A673 (cell line): ENCODE measurements at regions not wholly inside any gene's neighbourhood (a gene's known extent, or its start where the extent isn't known, plus 50 kb on each side); places are given as distances from the start of the nearest gene placed in this dataset.

ENCODE experiments used
- EZH2 ChIP-seq: fragments of 200-600 bp; sonication (generic); IDR thresholded peaks from 2 replicates; pipeline ENCODE4 v1.6.1; 2017; ENCODE audit warnings: borderline replicate concordance, low read depth, mild to moderate bottlenecking, mixed read lengths, antibody characterized with exemption, low read length; ENCODE audit not compliant: poor library complexity, severe bottlenecking
- TF ChIP-seq, protein P1 (sequence below): fragments of 300-800, 200-600 bp; sonication (generic); conservative IDR thresholded peaks from 2 replicates; pipeline ENCODE4 v1.5.1; 2017; ENCODE audit warnings: low read depth, mild to moderate bottlenecking, antibody characterized with exemption, low read length, moderate library complexity, mixed read lengths

DNA sequence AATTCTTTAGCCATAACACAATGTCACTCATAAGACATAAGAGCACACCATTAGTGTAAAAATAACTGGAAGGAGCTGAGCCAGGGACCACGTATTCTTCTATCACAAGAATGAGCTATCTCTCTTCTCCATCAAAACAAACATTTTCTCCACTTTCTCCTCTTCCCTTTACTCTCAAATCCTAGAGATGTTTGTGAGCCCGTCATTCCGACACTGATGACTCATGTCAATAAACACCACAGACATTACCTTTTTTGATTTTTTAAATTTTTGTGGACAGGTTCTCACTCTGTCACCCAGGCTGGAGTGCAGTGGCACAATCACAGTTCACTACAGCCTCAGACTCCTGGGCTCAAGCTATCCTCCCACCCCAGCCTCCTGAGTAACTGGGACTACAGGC, 86.6 kb downstream of the MEX3B start:
- TF ChIP-seq, protein P1, sequence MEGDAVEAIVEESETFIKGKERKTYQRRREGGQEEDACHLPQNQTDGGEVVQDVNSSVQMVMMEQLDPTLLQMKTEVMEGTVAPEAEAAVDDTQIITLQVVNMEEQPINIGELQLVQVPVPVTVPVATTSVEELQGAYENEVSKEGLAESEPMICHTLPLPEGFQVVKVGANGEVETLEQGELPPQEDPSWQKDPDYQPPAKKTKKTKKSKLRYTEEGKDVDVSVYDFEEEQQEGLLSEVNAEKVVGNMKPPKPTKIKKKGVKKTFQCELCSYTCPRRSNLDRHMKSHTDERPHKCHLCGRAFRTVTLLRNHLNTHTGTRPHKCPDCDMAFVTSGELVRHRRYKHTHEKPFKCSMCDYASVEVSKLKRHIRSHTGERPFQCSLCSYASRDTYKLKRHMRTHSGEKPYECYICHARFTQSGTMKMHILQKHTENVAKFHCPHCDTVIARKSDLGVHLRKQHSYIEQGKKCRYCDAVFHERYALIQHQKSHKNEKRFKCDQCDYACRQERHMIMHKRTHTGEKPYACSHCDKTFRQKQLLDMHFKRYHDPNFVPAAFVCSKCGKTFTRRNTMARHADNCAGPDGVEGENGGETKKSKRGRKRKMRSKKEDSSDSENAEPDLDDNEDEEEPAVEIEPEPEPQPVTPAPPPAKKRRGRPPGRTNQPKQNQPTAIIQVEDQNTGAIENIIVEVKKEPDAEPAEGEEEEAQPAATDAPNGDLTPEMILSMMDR: no peak
- no peak for TF ChIP-seq EZH2
